Ishikawa (cell line): ENCODE measurements at regions not wholly inside any gene's neighbourhood (a gene's known extent, or its start where the extent isn't known, plus 50 kb on each side); places are given as distances from the start of the nearest gene placed in this dataset.

Source experiments
- CEBPB ChIP-seq: IDR thresholded peaks from 2 replicates; pipeline ENCODE4 v1.6.1; 2012
- CREB1 ChIP-seq: IDR thresholded peaks from 2 replicates; pipeline ENCODE4 v1.6.1; 2012; ENCODE audit warnings: low read depth
- EGR1 ChIP-seq: IDR thresholded peaks from 2 replicates; pipeline ENCODE4 v1.6.1; 2012
- EP300 ChIP-seq: IDR thresholded peaks from 2 replicates; pipeline ENCODE4 v1.6.1; 2012; ENCODE audit warnings: borderline replicate concordance
- FOXM1 ChIP-seq: IDR thresholded peaks from 2 replicates; pipeline ENCODE4 v1.6.1; 2012; ENCODE audit warnings: low read depth, borderline replicate concordance
- NFIC ChIP-seq: IDR thresholded peaks from 2 replicates; pipeline ENCODE4 v1.6.1; 2012
- RAD21 ChIP-seq: IDR thresholded peaks from 2 replicates; pipeline ENCODE4 v1.6.1; 2012; ENCODE audit warnings: low read depth
- TAF1 ChIP-seq: IDR thresholded peaks from 2 replicates; pipeline ENCODE4 v1.6.1; 2012; ENCODE audit warnings: low read depth, mild to moderate bottlenecking
- TCF12 ChIP-seq: IDR thresholded peaks from 2 replicates; pipeline ENCODE4 v1.6.1; 2012; ENCODE audit warnings: low read depth
- TEAD4 ChIP-seq: IDR thresholded peaks from 2 replicates; pipeline ENCODE4 v1.6.1; 2012
- YY1 ChIP-seq: IDR thresholded peaks from 2 replicates; pipeline ENCODE4 v1.6.1; 2012; ENCODE audit warnings: low read depth
- ZBTB7A ChIP-seq: IDR thresholded peaks from 2 replicates; pipeline ENCODE4 v1.6.1; 2012; ENCODE audit warnings: low read depth
- TF ChIP-seq, protein P1 (sequence below): IDR thresholded peaks from 2 replicates; pipeline ENCODE4 v1.6.1; 2012
- TF ChIP-seq, protein P2 (sequence below): IDR thresholded peaks from 2 replicates; pipeline ENCODE4 v1.6.1; 2012
- TF ChIP-seq, protein P3 (sequence below): IDR thresholded peaks from 2 replicates; pipeline ENCODE4 v1.6.1; 2012; ENCODE audit warnings: low read depth, mild to moderate bottlenecking

DNA sequence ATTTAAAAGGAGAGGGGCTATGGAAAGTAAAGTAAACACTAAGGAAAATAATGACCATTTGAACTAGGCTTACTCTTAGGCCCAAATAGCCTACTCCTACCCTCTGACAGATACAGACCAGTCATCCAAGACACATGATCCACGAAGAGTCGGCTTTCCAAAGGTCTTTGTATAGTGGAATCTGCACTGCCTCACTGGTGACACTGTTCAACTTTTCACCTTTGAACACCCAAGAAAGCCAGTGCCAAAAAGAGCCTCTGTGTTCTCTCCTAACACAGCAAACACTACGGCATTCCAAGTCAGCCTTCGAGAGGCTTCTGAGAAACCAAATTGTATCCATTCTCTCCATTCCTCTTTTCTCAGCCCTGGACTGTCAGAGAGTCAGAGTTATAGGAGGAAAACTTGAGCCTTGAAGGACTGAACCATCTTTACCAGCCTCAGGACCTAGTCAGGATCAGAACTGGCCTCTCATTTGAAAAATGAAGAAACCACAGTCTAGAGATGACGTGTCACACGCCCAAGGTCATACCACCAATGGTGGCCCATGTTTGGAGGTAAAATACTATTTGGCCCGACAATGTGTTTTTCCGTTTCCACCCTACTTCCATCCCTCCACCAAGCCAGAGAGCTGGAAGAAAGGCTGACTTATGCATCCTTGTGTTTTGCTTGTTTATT is 267.4 kb upstream of the ACVR2A start:
- TF ChIP-seq EGR1: no peak
- no peak for TF ChIP-seq EP300
- TF ChIP-seq, protein P1, sequence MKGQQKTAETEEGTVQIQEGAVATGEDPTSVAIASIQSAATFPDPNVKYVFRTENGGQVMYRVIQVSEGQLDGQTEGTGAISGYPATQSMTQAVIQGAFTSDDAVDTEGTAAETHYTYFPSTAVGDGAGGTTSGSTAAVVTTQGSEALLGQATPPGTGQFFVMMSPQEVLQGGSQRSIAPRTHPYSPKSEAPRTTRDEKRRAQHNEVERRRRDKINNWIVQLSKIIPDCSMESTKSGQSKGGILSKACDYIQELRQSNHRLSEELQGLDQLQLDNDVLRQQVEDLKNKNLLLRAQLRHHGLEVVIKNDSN: no peak
- no peak for TF ChIP-seq ZBTB7A
- no peak for TF ChIP-seq TAF1
- no peak for TF ChIP-seq YY1
- TF ChIP-seq TCF12: no peak
- TF ChIP-seq, protein P2, sequence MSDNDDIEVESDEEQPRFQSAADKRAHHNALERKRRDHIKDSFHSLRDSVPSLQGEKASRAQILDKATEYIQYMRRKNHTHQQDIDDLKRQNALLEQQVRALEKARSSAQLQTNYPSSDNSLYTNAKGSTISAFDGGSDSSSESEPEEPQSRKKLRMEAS: no peak
- no peak for TF ChIP-seq TEAD4
- TF ChIP-seq RAD21: no peak
- TF ChIP-seq FOXM1: no peak
- TF ChIP-seq NFIC: no peak
- TF ChIP-seq, protein P3, sequence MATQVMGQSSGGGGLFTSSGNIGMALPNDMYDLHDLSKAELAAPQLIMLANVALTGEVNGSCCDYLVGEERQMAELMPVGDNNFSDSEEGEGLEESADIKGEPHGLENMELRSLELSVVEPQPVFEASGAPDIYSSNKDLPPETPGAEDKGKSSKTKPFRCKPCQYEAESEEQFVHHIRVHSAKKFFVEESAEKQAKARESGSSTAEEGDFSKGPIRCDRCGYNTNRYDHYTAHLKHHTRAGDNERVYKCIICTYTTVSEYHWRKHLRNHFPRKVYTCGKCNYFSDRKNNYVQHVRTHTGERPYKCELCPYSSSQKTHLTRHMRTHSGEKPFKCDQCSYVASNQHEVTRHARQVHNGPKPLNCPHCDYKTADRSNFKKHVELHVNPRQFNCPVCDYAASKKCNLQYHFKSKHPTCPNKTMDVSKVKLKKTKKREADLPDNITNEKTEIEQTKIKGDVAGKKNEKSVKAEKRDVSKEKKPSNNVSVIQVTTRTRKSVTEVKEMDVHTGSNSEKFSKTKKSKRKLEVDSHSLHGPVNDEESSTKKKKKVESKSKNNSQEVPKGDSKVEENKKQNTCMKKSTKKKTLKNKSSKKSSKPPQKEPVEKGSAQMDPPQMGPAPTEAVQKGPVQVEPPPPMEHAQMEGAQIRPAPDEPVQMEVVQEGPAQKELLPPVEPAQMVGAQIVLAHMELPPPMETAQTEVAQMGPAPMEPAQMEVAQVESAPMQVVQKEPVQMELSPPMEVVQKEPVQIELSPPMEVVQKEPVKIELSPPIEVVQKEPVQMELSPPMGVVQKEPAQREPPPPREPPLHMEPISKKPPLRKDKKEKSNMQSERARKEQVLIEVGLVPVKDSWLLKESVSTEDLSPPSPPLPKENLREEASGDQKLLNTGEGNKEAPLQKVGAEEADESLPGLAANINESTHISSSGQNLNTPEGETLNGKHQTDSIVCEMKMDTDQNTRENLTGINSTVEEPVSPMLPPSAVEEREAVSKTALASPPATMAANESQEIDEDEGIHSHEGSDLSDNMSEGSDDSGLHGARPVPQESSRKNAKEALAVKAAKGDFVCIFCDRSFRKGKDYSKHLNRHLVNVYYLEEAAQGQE: no peak
- no peak for TF ChIP-seq CREB1

GRCh38 chr2:147575106-147575505 is 269.7 kb upstream of the ACVR2A start:
- TF ChIP-seq, protein P3: no peak
- TF ChIP-seq RAD21 (no peak), CEBPB (no peak), TCF12 (no peak), EP300 (no peak), TEAD4 (no peak), CREB1 (no peak), NFIC (no peak), ZBTB7A (no peak), TAF1 (no peak)
- TF ChIP-seq, protein P2: no peak

DNA sequence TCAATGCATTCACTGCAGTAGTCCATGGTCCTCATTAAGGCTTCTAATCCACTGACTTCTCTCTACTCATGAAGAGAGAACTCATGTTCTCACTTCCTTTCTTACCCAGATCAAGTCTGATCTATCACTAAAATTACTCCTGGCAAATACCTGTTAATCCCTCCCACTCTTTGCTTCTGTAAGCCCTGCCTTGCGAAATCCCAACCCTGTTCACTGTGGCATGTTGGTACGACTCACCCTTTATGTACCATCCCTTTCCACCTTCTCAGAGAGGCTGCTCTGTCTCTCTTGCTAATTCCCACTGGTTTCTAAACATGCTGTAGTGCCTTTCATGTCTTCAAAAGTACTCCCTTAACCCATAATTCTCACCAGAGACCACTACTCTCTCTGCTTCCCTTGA is 272.2 kb upstream of the ACVR2A start:
- TF ChIP-seq NFIC: no peak
- no peak for TF ChIP-seq RAD21
- TF ChIP-seq FOXM1: no peak
- no peak for TF ChIP-seq CEBPB
- TF ChIP-seq TAF1: no peak
- TF ChIP-seq, protein P1: no peak
- no peak for TF ChIP-seq TCF12
- TF ChIP-seq TEAD4: no peak

- TF ChIP-seq RAD21 (no peak), EP300 (no peak), FOXM1 (no peak), EGR1 (no peak)
- TF ChIP-seq, protein P2: no peak
Observed at GRCh38 chr2:147569426-147569825, 275.4 kb upstream of the ACVR2A start.

DNA sequence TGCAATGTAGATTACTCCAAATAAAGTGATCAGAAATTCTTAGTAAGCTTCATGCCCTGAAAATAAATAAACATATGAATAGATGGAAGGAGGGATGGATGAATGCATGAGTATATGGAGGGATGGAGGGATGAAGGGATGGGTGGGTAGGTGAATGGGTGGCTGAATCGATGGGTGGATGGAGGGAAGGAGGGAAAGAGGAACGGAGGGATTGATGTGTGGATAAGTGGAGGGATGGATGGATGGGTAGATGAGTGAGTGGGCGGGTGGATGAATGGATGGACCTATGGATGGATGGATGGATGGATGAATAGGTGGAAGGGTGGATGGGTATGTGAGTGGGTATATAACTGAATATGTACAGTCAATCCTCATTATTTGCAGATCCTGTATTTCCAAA is 276.7 kb upstream of the ACVR2A start:
- TF ChIP-seq EP300 (no peak), TAF1 (no peak), NFIC (no peak), EGR1 (no peak), YY1 (no peak)
- TF ChIP-seq, protein P2: no peak

DNA sequence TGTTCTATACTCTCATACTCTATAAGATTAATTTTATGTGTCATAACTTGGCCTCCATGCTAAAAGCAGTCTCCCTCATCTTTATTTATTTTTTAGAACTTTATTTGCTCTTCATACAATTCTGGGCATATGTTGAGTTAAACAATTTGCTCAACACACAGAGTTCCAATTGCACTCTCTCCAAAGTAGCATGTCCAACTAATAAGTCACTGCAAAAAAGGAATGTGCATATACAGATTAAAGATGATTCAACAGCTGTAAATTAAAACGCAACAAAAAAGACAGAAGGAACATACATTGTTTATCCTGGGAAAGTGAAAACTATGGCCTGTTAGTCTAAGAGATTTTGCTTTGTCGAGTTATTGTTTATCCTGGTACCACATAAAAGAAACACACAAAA is 277.7 kb upstream of the ACVR2A start:
- TF ChIP-seq, protein P3: no peak
- TF ChIP-seq NFIC (no peak), ZBTB7A (no peak), TAF1 (no peak), RAD21 (no peak), YY1 (no peak), EGR1 (no peak), CREB1 (no peak), TCF12 (no peak), TEAD4 (no peak), EP300 (no peak), CEBPB (no peak)
- TF ChIP-seq, protein P2: no peak
- TF ChIP-seq, protein P1: no peak
